Hematopoietic multipotent progenitor cell treated with erythropoietin and hydrocortisone succinate and interleukin-3 and kit ligand, for 15 days (in vitro differentiated cells): ENCODE measurements at regions not wholly inside any gene's neighbourhood (a gene's known extent, or its start where the extent isn't known, plus 50 kb on each side); places are given as distances from the start of the nearest gene placed in this dataset.

ENCODE experiments used
- DNase-seq: peaks from one replicate; pipeline ENCODE4 v3.0.0-alpha.2; 2015; ENCODE audit warnings: low spot score

DNA sequence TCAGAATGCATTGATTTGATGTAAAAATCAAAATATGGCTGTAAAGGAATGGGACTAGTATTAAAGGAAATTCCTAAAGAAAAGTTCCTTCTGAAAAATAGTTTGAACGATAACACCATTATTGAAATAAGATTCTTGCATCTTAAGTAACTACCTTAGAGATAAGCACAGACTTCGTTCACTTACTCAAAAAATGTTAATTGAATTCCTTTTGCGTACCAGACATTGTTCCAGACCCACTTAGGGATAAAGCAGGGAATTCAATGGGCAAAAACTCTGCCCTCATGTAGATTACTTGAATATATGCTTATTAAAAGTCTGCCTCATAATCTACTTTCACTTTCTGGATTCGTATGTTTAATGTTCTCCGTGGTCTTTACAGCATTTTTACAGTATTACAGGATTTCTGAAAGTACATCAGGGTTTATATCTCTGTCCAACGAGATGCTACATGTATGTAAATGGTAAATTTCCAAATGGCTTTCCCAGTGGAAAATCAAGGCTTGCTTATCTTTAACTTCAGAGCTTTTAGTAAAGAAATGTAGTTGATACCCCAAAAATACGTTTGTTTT, 213.7 kb downstream of the GXYLT1 start:
- DNase-seq = no peak

DNA sequence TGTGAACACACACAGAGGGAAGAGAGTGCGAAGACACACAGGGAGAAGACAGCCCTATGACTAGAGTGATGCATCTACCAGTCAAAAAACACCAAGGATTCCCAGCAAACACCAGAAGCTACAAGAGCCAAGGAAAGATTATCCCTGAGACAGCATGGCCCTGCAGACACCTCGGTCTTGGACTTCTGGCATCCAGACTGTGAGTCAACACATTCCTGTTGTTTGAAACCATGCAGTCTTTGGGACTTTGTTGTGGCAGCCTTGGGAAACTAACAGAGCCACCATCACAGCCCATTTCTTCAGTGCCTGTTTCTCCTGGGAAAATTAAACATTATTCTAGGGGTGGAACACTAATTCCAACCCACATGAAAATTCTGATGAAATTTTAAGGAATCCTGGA, 220.6 kb downstream of the GXYLT1 start:
- no peak for DNase-seq

- DNase-seq = no peak
Measured at GRCh38 chr12:41923351-41923750, 221.3 kb downstream of the GXYLT1 start.

- DNase-seq = no peak
Measured at GRCh38 chr12:41920355-41920754, 224.3 kb downstream of the GXYLT1 start.

GRCh38 chr12:41919526-41920261, 225.0 kb downstream of the GXYLT1 start:
- no peak for DNase-seq

- DNase-seq = no peak
Measured at GRCh38 chr12:41919048-41919447, 225.6 kb downstream of the GXYLT1 start.

DNA sequence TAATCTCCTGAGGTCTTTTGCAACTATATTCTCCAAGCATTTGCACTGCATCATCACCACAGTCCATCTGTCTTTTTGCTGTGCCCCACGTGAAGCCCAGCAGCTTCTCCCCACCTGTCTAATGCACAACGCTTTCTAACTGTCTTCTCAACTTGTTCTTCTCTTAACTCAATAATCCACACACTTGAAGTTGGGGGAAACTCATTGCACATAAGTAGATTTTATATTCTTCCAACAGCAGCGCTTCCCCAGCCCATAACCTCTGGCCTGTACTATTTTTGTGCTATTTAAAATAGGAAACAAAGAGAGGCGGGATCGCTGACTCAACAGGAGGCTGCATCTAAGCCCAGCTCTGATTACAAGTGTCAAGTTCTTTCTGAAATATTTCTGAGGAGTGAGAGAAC, 226.7 kb downstream of the GXYLT1 start:
- no peak for DNase-seq

DNA sequence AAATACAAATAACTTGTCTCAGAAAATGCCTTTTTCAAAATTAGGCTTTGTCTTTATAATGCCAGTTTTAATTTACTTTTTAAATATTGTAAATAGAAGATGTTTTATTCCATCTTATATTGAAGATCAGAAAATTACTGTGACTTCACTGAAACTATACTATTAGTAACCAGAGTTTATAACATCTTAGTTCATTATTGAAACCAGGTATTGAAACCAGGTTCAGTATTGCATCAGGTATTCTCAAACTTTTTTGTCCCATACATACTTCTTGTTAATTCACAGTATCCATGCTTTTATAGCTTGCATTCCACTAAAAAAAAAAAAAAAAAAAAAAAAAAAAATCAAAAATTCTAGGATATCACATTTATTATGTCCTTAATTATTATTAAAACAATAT, 227.5 kb downstream of the GXYLT1 start:
- DNase-seq = no peak

- no peak for DNase-seq
Measured at GRCh38 chr12:41910578-41911320, 233.9 kb downstream of the GXYLT1 start.

GRCh38 chr12:41908206-41908605, 236.5 kb downstream of the GXYLT1 start:
- no peak for DNase-seq

DNA sequence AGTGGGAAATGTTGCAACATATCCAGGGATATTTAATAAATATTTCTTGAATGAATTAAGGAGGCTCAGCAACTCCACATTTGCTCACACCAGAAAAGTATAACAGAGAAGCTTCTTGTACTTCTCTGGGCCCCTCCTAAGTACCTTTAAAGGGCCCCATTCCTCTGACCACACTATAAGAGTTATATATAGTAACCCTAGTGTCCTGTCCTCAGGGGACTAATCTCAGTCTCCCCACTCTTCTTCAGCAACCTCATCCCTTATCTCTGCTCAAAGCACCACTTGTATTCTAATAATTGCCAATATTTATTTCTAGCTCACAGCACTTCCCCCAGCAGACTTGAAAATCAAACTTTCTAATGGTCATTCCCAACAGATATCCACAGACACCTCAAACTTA, 237.1 kb downstream of the GXYLT1 start:
- no peak for DNase-seq

GRCh38 chr12:41907021-41907420, 237.7 kb downstream of the GXYLT1 start:
- DNase-seq = no peak

- no peak for DNase-seq
Measured at GRCh38 chr12:41905759-41906297, 238.8 kb downstream of the GXYLT1 start.

GRCh38 chr12:41905073-41905758, 239.5 kb downstream of the GXYLT1 start:
- no peak for DNase-seq

DNA sequence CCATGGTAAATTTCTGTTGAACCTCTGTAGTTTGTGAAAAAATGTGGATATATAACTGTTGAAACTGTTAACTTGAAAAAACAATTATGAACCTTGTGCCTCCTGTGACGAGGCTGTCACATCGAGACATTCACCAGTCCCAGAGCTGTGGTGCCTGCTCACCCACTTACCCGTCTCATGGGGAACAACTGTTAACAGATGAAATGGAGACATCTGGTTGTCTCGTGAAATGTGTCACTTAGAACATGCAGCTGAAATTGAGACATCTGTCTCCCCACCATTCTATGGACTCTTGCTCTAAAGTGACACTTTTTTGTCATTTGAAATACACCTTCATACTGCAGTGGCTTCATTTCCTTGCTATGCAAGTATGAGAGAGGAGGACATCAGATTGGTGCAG, 240.6 kb downstream of the GXYLT1 start:
- DNase-seq = no peak

DNA sequence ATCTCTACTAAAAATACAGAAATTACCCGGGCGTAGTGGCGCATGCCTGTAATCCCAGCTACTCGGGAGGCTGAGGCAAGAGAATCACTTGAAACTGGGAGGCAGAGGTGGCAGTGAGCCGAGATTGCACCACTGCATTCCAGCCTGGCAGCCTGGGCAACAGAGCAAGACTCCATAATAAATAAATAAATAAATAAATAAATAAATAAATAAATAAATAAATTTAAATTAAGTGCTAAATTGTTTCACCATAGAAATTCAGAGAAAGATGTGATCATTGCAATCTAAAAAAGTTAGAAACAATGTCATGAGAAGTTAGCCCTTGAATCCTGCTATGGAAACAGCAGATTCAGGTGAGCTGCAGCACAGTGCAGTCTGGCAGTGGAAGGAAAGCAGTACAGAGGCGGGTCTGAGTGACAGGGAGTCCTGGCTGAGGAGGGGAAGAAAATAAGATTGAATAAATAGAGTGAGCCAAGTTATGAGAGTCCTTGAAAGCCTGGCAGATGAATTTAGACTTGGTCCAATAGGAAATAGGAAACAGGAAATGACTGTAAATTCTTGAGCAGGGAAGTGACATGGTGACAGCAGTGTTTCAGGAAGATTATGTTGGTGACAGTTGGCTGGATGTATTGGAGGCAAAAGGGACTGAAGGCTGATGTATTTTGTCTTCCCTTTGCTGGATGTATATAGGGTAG, 241.5 kb downstream of the GXYLT1 start:
- DNase-seq = no peak

DNA sequence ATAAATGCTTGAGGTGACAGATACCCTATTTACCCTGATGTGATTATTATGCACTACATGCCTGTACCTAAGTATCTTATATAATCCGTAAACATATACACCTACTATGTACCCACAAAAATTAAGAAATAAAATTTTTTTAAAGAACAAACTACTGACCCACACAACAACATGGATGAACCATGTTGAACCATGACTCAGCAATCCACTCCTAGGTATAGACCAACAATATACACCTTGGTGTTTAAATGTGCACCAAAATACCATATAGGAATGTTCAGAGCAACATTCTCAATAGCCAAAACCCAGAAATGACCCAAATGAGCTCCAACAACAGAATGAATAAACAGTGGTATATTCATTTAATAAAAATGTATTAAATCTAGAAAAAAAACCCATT, 245.1 kb downstream of the GXYLT1 start:
- no peak for DNase-seq

DNA sequence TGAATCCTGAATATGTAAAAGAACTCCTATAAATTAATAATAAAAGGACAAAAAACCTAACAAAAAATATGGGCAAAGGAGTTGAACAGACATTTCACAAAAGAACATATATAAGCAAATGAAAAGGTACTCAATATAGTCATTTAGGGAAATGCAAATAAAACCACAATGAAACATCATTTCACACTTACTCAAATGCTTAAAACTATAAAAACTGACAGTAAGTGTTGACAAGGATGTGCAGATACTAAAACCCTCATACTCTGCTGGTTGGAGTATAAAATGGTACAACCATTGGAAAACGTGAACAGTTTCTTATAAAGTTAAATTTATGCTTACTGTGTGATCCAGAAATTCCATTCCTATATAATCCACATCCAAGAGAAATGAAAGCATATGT, 247.1 kb downstream of the GXYLT1 start:
- no peak for DNase-seq

GRCh38 chr12:41893491-41893890, 251.2 kb downstream of the GXYLT1 start:
- no peak for DNase-seq

GRCh38 chr12:41892302-41892701, 252.4 kb downstream of the GXYLT1 start:
- no peak for DNase-seq

DNA sequence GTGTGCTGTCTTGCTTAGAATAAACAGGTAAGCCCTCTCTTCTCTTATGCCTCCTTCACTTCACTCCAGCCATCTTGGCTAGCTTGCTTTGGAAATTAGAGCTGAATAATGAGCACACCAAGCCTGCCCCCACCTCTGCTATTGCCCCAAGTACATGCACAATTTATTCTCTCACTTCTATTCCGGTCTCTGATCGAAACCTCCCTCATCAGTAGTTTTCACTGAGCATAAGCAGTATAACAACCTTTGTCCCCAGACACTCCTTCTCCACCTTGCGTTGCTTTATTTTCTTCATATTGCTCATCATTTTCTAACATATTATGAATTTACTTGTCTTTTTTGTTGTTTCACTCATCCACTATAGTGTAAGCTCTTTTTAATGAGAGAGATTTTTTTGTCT, 253.4 kb downstream of the GXYLT1 start:
- no peak for DNase-seq

DNA sequence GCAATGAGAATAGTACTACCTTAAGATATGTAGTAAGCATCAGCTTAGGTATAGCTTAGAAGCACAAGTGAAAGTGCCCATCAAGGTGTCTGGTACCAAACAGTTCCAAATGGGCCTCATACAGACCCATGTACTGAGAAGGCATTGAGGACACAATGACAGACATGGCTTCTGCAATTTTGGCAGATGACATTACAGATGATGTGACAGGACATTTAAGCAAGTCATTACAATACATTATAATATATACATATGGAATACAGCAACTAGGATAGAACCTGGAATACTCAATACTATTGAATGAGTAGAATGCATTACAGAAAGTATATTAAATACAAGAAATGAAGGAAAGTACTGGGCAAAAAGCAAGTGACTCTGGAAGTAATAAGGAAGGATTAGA, 256.4 kb downstream of the GXYLT1 start:
- DNase-seq = no peak
